Activated T-cell treated with anti-CD3 and anti-CD28 coated beads for 48 hours (primary cell): ENCODE measurements at regions not wholly inside any gene's neighbourhood (a gene's known extent, or its start where the extent isn't known, plus 50 kb on each side); places are given as distances from the start of the nearest gene placed in this dataset.

Source experiments
- DNase-seq: peaks from one replicate; pipeline ENCODE4 v3.0.0-alpha.2; 2020; ENCODE audit warnings: low read depth

- no peak for DNase-seq
Observed at GRCh38 chr12:115506822-115507559, 770.5 kb downstream of the MED13L start.

DNA sequence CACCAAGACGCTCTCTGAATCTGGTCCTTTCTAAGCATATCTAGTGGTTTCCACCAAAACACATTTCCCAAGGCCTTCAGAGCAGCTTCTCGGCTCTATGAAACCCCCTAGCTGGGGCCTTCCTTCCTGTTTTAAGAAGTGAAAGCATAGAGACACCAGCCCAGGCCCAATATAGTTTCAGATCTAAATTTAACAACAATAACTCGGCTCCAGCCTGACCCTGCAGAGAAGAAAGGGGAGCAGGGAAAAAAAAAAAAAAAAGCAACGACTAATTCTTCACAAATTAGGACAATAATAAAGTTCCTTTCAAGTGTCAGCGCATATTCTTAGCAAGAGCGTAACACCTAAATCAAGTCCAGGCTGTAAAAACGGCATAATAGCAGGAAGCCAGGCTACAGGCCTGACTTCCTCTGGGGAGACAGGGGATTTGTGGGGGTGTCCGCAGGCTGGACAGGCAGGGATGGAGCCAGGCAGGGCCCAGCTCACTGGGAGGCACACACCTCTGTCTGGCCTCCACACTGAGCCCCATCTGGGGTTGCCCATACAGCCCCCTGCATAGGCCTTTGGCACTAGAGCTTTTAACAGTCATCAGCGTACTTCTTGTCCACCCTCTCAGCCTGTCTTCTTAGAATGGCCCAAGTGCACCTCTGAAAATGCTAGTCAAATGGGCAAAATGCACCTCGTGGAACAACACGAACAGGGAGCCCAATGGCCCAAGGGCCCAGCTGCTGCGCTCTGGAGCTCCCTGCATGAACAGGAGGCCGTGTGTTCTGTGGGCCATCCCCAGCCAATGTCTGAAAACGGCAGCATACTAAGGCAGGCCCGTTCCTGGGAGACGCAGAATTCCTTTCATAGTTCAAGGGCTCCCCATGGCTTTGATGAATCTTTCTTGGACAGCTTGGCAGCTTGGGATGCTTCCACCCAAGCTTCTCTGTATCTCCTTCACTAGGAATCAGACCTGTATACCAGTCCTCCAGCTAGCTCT is 772.9 kb downstream of the MED13L start:
- no peak for DNase-seq

DNA sequence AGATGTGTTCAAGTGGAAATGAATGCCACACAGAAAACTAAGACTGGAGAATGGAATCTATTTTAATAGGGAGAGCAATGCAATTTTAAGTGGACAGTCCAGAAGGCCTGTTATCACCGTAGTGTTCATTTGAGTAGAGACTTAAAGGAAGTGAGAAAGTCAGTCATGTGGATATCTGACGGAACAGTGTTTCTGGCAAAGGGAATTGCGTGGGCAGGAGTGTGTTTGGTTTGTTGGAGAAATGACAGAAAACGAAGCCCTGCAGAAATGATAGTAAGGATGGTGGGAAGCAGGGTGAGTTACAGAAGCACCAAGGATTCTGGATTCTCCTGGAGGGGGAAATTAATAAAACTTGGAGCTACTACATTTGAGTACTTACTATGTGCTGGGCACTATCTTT is 776.6 kb downstream of the MED13L start:
- DNase-seq, result no peak

DNA sequence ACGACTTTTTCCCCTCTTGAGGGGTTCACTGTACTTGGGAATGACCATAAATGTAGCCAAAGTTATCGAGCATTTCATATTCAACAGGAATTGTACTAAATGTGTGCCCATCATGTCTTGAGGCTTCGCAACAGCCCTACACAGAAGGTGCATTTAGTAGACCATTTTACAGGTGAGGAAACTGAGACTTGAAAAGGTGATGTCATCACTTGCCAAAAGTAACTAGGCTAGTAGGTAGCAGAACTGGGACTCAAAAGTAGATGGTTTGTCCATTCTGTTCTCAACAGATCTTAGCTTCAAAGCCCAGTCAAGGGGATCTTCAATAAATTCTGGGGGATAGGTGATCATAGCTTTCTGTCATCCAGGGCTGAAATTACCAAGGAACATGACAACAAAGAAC is 782.2 kb downstream of the MED13L start:
- no peak for DNase-seq

DNA sequence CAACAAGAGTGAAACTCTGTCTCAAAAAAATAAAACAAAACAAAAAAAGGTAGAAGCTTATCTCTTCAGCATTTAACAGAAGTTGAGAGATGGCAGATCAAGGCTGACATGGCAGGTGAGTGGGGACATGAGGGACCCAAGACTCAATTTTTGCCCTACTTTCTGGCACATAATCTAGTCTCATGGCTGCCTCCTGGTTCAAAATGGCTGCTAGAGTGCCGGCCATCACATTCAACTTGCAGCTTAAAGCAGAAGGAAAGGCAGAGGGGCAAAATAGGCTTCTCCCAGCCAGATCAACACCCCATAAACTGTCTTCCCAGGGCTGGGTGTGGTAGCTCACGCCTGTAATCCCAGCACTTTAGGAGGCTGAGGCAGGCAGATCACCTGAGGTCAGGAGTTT is 784.9 kb downstream of the MED13L start:
- DNase-seq, result no peak

GRCh38 chr12:115491511-115492250 is 785.8 kb downstream of the MED13L start:
- no peak for DNase-seq

DNA sequence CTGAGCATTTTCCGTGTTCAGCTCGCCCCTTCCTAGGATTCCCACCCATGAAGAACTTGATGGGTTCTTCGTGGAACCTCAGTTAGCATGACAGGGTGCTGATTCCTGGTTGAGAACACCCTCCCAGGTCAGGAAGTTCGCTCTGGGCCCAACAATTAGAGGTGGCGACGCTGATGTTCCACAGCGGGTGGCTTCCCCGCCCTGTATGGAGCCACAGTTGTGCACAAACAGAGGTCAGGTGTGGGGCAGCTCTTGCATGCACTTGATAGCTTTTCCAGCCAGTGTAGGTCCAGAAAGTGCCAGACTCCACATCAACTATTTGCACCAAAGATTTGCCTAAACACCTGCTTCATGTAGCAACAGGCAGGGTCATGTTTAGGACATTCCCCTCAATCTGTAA is 788.2 kb downstream of the MED13L start:
- no peak for DNase-seq

GRCh38 chr12:115485967-115486366 is 791.5 kb downstream of the MED13L start:
- no peak for DNase-seq

DNA sequence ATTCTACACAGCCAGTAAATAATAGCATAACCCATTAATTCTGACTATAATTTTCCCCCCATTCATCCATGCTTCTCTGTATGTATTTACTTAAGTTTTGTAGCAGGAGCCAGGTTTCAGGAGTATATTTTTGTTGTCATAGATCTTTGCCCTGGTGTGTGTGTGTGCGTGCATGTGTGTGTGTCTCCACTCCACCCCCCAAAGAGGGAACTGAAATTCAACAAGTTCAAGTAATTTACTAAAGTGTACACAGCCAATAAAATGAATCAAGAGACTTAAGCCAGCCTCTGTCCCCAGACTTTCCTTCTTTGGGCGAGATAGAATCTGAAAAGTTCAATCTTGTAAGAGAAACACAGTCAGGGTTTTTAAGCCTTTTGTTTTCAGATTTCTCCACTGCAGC is 792.0 kb downstream of the MED13L start:
- DNase-seq, result no peak

- DNase-seq, result no peak
Observed at GRCh38 chr12:115482943-115483342, 794.5 kb downstream of the MED13L start.

- DNase-seq, result no peak
Observed at GRCh38 chr12:115481141-115481540, 796.4 kb downstream of the MED13L start.

DNA sequence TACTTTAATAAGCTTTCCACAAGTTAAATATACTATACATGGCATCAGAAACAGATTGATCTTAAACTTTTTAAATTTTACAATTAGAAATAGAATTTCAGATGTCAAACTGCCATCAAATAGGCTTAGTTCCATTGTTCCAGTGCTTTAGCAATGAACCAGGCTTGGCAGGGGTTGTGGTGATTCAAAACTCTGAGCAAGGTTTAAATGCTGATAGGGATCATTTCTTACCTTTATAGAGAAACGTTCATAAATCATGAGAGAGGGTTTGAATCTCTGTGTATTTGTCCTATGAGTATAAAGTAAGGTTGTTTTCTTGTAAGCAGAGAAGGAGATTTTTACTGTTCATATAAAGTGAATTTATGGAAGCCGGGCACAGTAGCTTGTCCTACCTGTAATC is 794.5 kb upstream of the TBX3 start:
- no peak for DNase-seq

DNA sequence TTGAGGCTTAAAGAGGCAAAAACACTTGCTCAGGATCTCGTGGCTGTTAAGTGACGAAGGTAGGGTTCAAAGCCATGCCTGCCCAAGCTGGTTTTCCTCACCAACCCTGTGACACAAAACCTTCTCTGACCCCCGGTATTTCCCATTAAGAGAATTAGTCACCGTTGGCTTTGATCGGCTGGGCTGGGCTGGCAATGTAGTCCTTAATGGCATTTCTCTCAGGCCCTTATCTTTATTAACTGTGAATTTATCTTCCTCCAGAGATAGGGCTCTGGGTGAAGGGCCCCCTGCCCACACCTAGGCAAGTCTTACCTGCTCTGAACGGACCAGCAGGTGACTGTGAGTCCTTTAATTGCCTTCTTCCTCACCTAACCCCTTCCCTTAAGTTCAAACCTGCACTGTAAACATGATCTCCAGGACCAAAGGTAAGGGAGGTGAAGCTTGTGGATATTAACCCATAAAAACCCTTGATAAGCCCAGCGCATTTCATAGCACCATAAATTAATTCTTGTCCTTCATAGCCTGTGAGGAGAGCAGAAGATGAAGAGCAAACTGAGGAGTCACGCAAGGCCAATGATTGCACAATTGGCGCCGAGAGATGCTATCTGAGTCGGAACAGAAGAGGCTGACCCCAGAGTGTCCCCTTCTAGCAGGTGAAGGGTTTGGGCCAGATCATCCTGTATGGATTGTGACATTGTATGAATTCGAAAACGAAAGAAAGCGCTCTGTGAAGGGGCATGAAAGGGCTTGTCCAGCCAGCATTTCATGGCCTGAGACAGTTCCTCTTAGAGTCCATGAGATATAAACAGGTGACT is 790.8 kb upstream of the TBX3 start:
- no peak for DNase-seq

- DNase-seq, result no peak
Observed at GRCh38 chr12:115473257-115473956, 789.4 kb upstream of the TBX3 start.

DNA sequence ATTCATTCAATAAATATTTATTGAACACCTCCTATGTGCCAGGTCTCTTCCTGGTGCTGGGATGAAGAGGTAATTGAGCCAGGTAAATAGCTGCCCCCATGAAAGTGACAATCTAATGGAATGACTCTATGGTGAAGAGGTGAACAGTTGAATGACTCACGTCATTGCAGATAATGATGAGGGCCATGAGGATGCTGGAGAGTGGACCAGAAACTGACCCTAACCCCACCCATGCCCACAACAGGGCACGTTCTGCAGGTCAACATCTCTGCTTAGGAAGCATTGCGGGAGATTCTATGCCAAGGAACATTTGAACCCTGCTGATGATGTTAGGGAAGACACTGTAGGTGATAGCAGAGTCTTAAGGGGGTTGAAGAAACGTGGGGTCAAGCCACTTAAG is 788.9 kb upstream of the TBX3 start:
- DNase-seq, result no peak

DNA sequence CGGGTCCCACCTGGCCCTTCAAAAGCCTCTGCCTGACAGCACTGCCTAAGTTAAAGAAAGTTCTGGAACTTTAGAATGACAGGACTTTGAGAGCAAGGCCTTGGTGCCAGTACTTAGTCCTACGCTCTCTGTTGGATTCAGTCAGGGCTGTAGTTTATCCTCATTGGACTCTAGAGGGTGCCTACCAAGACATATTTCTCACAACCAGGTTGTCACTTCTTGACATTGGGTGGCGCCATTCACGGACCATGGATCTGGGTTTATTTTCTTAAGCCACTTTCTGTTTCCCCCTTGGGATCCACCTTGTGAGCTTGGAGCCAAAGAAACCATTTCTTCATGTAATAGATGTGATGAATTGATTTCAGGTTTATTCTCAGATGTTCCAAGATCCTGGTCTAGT is 787.0 kb upstream of the TBX3 start:
- no peak for DNase-seq

DNA sequence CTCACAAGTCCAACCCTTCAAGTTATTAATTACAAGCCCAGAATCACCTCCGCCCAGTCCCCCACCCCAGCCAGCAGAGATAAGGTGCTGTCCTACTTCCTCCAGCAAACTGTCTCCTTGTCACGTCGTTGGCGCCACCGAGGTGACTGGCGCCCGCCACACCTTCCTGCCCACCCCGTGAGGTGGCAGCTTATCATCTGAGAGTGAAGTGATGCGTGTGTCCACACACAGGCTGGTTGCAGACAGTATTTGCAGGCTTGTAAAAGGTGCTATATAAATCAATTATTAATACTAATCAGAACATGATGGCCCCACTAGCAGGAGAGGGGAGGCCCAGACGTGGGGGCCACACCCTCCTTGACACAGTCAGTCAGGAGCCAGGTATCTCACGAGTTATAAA is 786.6 kb upstream of the TBX3 start:
- DNase-seq, result no peak

- DNase-seq, result no peak
Observed at GRCh38 chr12:115468087-115468510, 784.1 kb upstream of the TBX3 start.

DNA sequence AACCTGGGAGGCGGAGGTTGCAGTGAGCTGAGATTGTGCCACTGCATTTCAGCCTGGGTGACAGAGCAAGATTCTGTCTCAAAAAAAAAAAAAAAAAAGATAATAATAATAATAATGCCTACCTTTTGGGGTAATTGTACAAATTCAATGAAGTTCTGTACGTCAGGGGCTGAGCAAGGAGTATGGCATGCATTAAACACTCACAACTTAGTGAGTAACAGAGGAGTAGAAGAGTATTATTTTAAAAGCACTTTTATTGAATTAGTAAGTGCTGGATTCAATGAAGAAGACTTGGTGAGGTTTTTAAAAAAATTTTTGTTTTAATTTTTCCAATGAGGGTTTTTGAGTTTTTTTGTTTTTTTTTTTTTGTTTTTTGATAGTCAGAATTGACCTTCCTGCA is 783.6 kb upstream of the TBX3 start:
- DNase-seq, result no peak

DNA sequence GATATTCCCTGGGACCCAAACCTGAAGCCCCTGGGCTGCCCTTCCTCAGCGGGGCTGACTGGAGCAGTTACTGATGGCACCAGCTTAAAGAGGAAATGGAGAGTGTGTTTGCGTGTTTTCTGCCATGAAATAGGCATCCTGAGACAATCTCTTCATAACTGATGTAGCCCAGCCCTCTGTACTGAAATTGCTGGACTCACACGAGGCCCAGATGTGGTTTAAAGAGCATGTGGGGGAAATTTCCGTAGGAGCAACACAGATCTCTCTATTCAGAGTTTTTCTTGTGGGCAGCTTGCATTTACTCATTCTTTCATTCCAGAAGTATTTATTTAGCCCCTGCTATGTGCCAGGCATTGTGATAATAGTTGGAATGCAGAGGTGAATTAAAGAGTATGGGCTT is 782.1 kb upstream of the TBX3 start:
- DNase-seq, result no peak

- DNase-seq, result no peak
Observed at GRCh38 chr12:115464661-115465060, 780.7 kb upstream of the TBX3 start.
